Panc1 (cell line): ENCODE measurements at regions not wholly inside any gene's neighbourhood (a gene's known extent, or its start where the extent isn't known, plus 50 kb on each side); places are given as distances from the start of the nearest gene placed in this dataset.

Experiments used
- ATAC-seq: fragments of 200-7000 bp; cut with Tn5 transposase; 2 replicates; pipeline ENCODE4 v1.9.1; 2020; ENCODE audit warnings: mild to moderate bottlenecking, moderate library complexity
- BruUV-seq: library from RNA; stranded (reverse); fragments of 400-500 nt; replicated peaks from 2 replicates; lab custom pipeline; 2021; lab: Mats Ljungman, UMichigan
- CTCF ChIA-PET: fragments of 300-600 bp; sonication (Branson Sonifier 250); formaldehyde crosslinking; loops from one replicate; lab custom pipeline; 2022; ENCODE audit warnings: antibody characterized with exemption; lab: Charles Lee
- POLR2A ChIA-PET: fragments of 300-600 bp; sonication (Branson Sonifier 250); formaldehyde crosslinking; loops from one replicate; lab custom pipeline; 2022; ENCODE audit warnings: antibody characterized with exemption; lab: Charles Lee
- DNase-seq: peaks from one replicate; pipeline ENCODE4 v3.0.0-alpha.2; 2010; ENCODE audit warnings: low read depth, low spot score
- H3K27ac ChIP-seq: 2 replicates; pipeline ENCODE4 v1.5.1; 2011; ENCODE audit warnings: mild to moderate bottlenecking, low read length, inconsistent platforms
- H3K27me3 ChIP-seq: fragments of 200-500 bp; sonication (Bioruptor generic); 2 replicates; pipeline ENCODE4 v1.6.0; 2014; ENCODE audit warnings: low read length, inconsistent platforms; ENCODE audit not compliant: control insufficient read depth, insufficient read depth
- H3K36me3 ChIP-seq: fragments of 200-500 bp; sonication (Bioruptor generic); 2 replicates; pipeline ENCODE4 v1.5.1; 2014; ENCODE audit warnings: inconsistent platforms, mild to moderate bottlenecking, low read length, moderate library complexity; ENCODE audit not compliant: control insufficient read depth, insufficient read depth
- H3K4me1 ChIP-seq: 2 replicates; pipeline ENCODE4 v1.5.1; 2011; ENCODE audit warnings: inconsistent platforms, mild to moderate bottlenecking, low read length, moderate library complexity; ENCODE audit not compliant: control insufficient read depth, insufficient read depth
- H3K4me3 ChIP-seq, 2 experiments: 2 replicates each; pipeline ENCODE4 v1.5.1; 2011 to 2012; ENCODE audit warnings: low read depth in 2 of 2, low read length in 2 of 2, mild to moderate bottlenecking in 2 of 2, inconsistent platforms in 1 of 2, moderate library complexity in 1 of 2
- H3K9me3 ChIP-seq: fragments of 200-500 bp; sonication (Bioruptor generic); 2 replicates; pipeline ENCODE4 v1.5.1; 2014; ENCODE audit warnings: low read depth, mild to moderate bottlenecking, inconsistent platforms, low read length, moderate library complexity; ENCODE audit not compliant: control insufficient read depth, insufficient read depth
- CTCF ChIP-seq: fragments of 450-650 bp; IDR thresholded peaks from 2 replicates; pipeline ENCODE4 v1.5.1; 2017; ENCODE audit warnings: mild to moderate bottlenecking
- POLR2AphosphoS5 ChIP-seq: IDR thresholded peaks from 2 replicates; pipeline ENCODE4 v1.6.1; 2012; ENCODE audit warnings: mild to moderate bottlenecking, low read depth, low read length, moderate library complexity
- REST ChIP-seq, 2 experiments: IDR thresholded peaks; 2 replicates each; pipeline ENCODE4 v1.6.1; 2011 to 2012; ENCODE audit warnings: low read depth in 2 of 2, control low read depth in 1 of 2, low read length in 1 of 2, mild to moderate bottlenecking in 1 of 2, moderate library complexity in 1 of 2; ENCODE audit not compliant: insufficient read depth in 1 of 2
- SIN3A ChIP-seq: IDR thresholded peaks from 2 replicates; pipeline ENCODE4 v1.6.1; 2012; ENCODE audit warnings: low read depth, mild to moderate bottlenecking, low read length, moderate library complexity, borderline replicate concordance; ENCODE audit not compliant: insufficient read depth
- TCF7L2 ChIP-seq: IDR thresholded peaks from 2 replicates; pipeline ENCODE4 v1.6.1; 2011; ENCODE audit warnings: mild to moderate bottlenecking, low read depth, low read length, inconsistent platforms
- in situ Hi-C: cut with HindIII; loops from 2 replicates; pipeline ENCODE4 v1.10.0; 2016; ENCODE audit warnings: low sequenced_read_pairs, low pct_unique_long_range_greater_than_20kb
- intact Hi-C: fragments of 100-400 bp; cut with micrococcal nuclease; formaldehyde crosslinking; loops from one replicate; pipeline ENCODE4 v1.10.0; 2022; ENCODE audit not compliant: unreplicated experiment

- CTCF ChIA-PET: no interaction called here
- POLR2A ChIA-PET: no interaction called here
- in situ Hi-C loops (no loop called here), intact Hi-C loops (no loop called here)
- no peak overlapping the region for H3K27ac ChIP-seq
- DNase-seq (no peak), ATAC-seq (no peak)
- no TSS peak for BruUV-seq
- no peaks in the 10 kb centered on the region for H3K36me3 ChIP-seq
- no peaks in the 10 kb centered on the region for H3K27me3 ChIP-seq
- H3K9me3 ChIP-seq: no peaks in the 10 kb centered on the region
- no peak overlapping the region for H3K4me3 ChIP-seq
- no peak for TF ChIP-seq REST (IDR thresholded peaks at IDR 0.05; ENCODE audit: insufficient read depth in 1 of 2, low read depth in 2 of 2, low read length in 1 of 2)
- TF ChIP-seq SIN3A: no peak
- TF ChIP-seq CTCF: no peak
- TF ChIP-seq TCF7L2: no peak
- no peak for TF ChIP-seq POLR2AphosphoS5
- no peaks in the 10 kb centered on the region for H3K4me1 ChIP-seq
Observed at GRCh38 chr6:156513504-156513903, 263.7 kb upstream of the ARID1B start.

- Histone ChIP-seq H3K4me3 (no peak overlapping the region), H3K9me3 (no peaks in the 10 kb centered on the region), H3K36me3 (no peaks in the 10 kb centered on the region), H3K27me3 (no peaks in the 10 kb centered on the region), H3K27ac (no peak overlapping the region), H3K4me1 (no peaks in the 10 kb centered on the region)
- no peak for DNase-seq
- no TSS peak for BruUV-seq
- CTCF ChIA-PET: no interaction called here
- in situ Hi-C loops (no loop called here), intact Hi-C loops (no loop called here)
- no peak for ATAC-seq
- POLR2A ChIA-PET: no interaction called here
- TF ChIP-seq POLR2AphosphoS5: no peak
- peak in 1 of 2 experiments; percentile 26; a peak in 1 of 4 replicates for TF ChIP-seq REST (IDR thresholded peaks at IDR 0.05; ENCODE audit: insufficient read depth in 1 of 2, low read depth in 2 of 2, low read length in 1 of 2)
- TF ChIP-seq TCF7L2: no peak
- TF ChIP-seq CTCF: no peak
- no peak for TF ChIP-seq SIN3A
Observed at GRCh38 chr6:156511570-156511969, 265.6 kb upstream of the ARID1B start.
